ENCODE measurements at regions not wholly inside any gene's neighbourhood (a gene's known extent, or its start where the extent isn't known, plus 50 kb on each side); places are given as distances from the start of the nearest gene placed in this dataset.
"Not testable (repeated sequence)": the region's sequence is repeated elsewhere in the genome, so short reads cannot be mapped to it uniquely, and the experiment has no call there.

GRCh38 chr2:51778806-51779205 is 746.9 kb upstream of the NRXN1 start:
- no peak overlapping the region for H3K4me3 ChIP-seq (ENCODE audit: low read depth, low read length)
- TF ChIP-seq CTCF (IDR thresholded peaks at IDR 0.05; ENCODE audit: low read depth, low read length) = no peak

- not testable (repeated sequence) for H3K4me3 ChIP-seq (ENCODE audit: low read depth, low read length)
Observed at GRCh38 chr2:51774606-51775005, 742.7 kb upstream of the NRXN1 start.

GRCh38 chr2:51760441-51760840 is 728.5 kb upstream of the NRXN1 start:
- H3K4me3 ChIP-seq (ENCODE audit: low read depth, low read length) = no peak overlapping the region
- TF ChIP-seq CTCF (IDR thresholded peaks at IDR 0.05; ENCODE audit: low read depth, low read length) = no peak

- TF ChIP-seq CTCF (IDR thresholded peaks at IDR 0.05; ENCODE audit: low read depth, low read length) = no peak
- H3K4me3 ChIP-seq (ENCODE audit: low read depth, low read length) = no peak overlapping the region
Observed at GRCh38 chr2:51758081-51758480, 726.1 kb upstream of the NRXN1 start.

GRCh38 chr2:51734115-51734514 is 702.2 kb upstream of the NRXN1 start:
- TF ChIP-seq CTCF (IDR thresholded peaks at IDR 0.05; ENCODE audit: low read depth, low read length) = no peak
- H3K4me3 ChIP-seq (ENCODE audit: low read depth, low read length) = no peak overlapping the region

- H3K4me3 ChIP-seq (ENCODE audit: low read depth, low read length) = no peak overlapping the region
- TF ChIP-seq CTCF (IDR thresholded peaks at IDR 0.05; ENCODE audit: low read depth, low read length) = no peak
Observed at GRCh38 chr2:51723691-51724090, 691.8 kb upstream of the NRXN1 start.

GRCh38 chr2:51722311-51722710 is 690.4 kb upstream of the NRXN1 start:
- no peak overlapping the region for H3K4me3 ChIP-seq (ENCODE audit: low read depth, low read length)
- TF ChIP-seq CTCF (IDR thresholded peaks at IDR 0.05; ENCODE audit: low read depth, low read length) = no peak

- TF ChIP-seq CTCF (IDR thresholded peaks at IDR 0.05; ENCODE audit: low read depth, low read length) = no peak
- H3K4me3 ChIP-seq (ENCODE audit: low read depth, low read length) = no peak overlapping the region
Observed at GRCh38 chr2:51720826-51721225, 688.9 kb upstream of the NRXN1 start.
